ENCODE measurements at regions not wholly inside any gene's neighbourhood (a gene's known extent, or its start where the extent isn't known, plus 50 kb on each side); places are given as distances from the start of the nearest gene placed in this dataset.

- no peaks in the 10 kb centered on the region for H3K27me3 ChIP-seq
- intact Hi-C loops (cut with DNase I; ENCODE audit: low total_unique reads): loop anchor here (1.0 kb wide), 1 partner anchor 13 kb away; no protein-coding TSS in a partner anchor
- H3K4me1 ChIP-seq: no peaks in the 10 kb centered on the region
- no peaks in the 10 kb centered on the region for H3K9me3 ChIP-seq
- no peaks in the 10 kb centered on the region for H3K36me3 ChIP-seq
- no peak overlapping the region for H3K27ac ChIP-seq
- no peak overlapping the region for H3K4me3 ChIP-seq
- no peak for DNase-seq
- no peak for TF ChIP-seq CTCF (IDR thresholded peaks at IDR 0.05)
Observed at GRCh38 chr2:156909983-156910382, 347.5 kb upstream of the GALNT5 start.

- no peaks in the 10 kb centered on the region for H3K36me3 ChIP-seq
- no peaks in the 10 kb centered on the region for H3K9me3 ChIP-seq
- no peak for DNase-seq
- no peak overlapping the region for H3K4me3 ChIP-seq
- no peaks in the 10 kb centered on the region for H3K4me1 ChIP-seq
- no peaks in the 10 kb centered on the region for H3K27me3 ChIP-seq
- no peak overlapping the region for H3K27ac ChIP-seq
- no peak for TF ChIP-seq CTCF (IDR thresholded peaks at IDR 0.05)
- intact Hi-C loops (cut with DNase I; ENCODE audit: low total_unique reads): no loop called here
Observed at GRCh38 chr2:156915332-156915731, 342.2 kb upstream of the GALNT5 start.

GRCh38 chr2:156918410-156918809 is 339.1 kb upstream of the GALNT5 start:
- Histone ChIP-seq H3K9me3 (no peaks in the 10 kb centered on the region), H3K4me1 (no peaks in the 10 kb centered on the region), H3K27ac (no peak overlapping the region), H3K4me3 (no peak overlapping the region), H3K27me3 (no peaks in the 10 kb centered on the region), H3K36me3 (no peaks in the 10 kb centered on the region)
- intact Hi-C loops (cut with DNase I; ENCODE audit: low total_unique reads): no loop called here
- no peak for DNase-seq
- no peak for TF ChIP-seq CTCF (IDR thresholded peaks at IDR 0.05)

- intact Hi-C loops (cut with DNase I; ENCODE audit: low total_unique reads): no loop called here
- no peaks in the 10 kb centered on the region for H3K4me1 ChIP-seq
- DNase-seq: no peak
- H3K27me3 ChIP-seq: no peaks in the 10 kb centered on the region
- H3K4me3 ChIP-seq: no peak overlapping the region
- peaks cover 0 to 10% (median 3%) of the 10 kb centered on the region in 3 donors for H3K9me3 ChIP-seq
- no peaks in the 10 kb centered on the region for H3K36me3 ChIP-seq
- no peak for TF ChIP-seq CTCF (IDR thresholded peaks at IDR 0.05)
- H3K27ac ChIP-seq: no peak overlapping the region
Observed at GRCh38 chr2:156930423-156930822, 327.1 kb upstream of the GALNT5 start.

GRCh38 chr2:156933645-156934225 is 323.8 kb upstream of the GALNT5 start:
- H3K27me3 ChIP-seq: no peaks in the 10 kb centered on the region
- intact Hi-C loops (cut with DNase I; ENCODE audit: low total_unique reads): no loop called here
- no peaks in the 10 kb centered on the region for H3K4me1 ChIP-seq
- TF ChIP-seq CTCF (IDR thresholded peaks at IDR 0.05): no peak
- H3K27ac ChIP-seq: no peak overlapping the region
- no peak for DNase-seq
- no peaks in the 10 kb centered on the region for H3K36me3 ChIP-seq
- H3K9me3 ChIP-seq: peaks cover 0 to 3% (median 0%) of the 10 kb centered on the region in 3 donors
- no peak overlapping the region for H3K4me3 ChIP-seq

- H3K9me3 ChIP-seq: no peaks in the 10 kb centered on the region
- H3K4me3 ChIP-seq: no peak overlapping the region
- no peaks in the 10 kb centered on the region for H3K36me3 ChIP-seq
- H3K27me3 ChIP-seq: no peaks in the 10 kb centered on the region
- intact Hi-C loops (cut with DNase I; ENCODE audit: low total_unique reads): no loop called here
- no peaks in the 10 kb centered on the region for H3K4me1 ChIP-seq
- no peak for TF ChIP-seq CTCF (IDR thresholded peaks at IDR 0.05)
- no peak overlapping the region for H3K27ac ChIP-seq
- DNase-seq: no peak
Observed at GRCh38 chr2:156935616-156936015, 321.9 kb upstream of the GALNT5 start.
